ENCODE measurements at regions not wholly inside any gene's neighbourhood (a gene's known extent, or its start where the extent isn't known, plus 50 kb on each side); places are given as distances from the start of the nearest gene placed in this dataset.
A peak's percentile ranks its signal among the peaks of the same experiment; 100 is the strongest.

DNA sequence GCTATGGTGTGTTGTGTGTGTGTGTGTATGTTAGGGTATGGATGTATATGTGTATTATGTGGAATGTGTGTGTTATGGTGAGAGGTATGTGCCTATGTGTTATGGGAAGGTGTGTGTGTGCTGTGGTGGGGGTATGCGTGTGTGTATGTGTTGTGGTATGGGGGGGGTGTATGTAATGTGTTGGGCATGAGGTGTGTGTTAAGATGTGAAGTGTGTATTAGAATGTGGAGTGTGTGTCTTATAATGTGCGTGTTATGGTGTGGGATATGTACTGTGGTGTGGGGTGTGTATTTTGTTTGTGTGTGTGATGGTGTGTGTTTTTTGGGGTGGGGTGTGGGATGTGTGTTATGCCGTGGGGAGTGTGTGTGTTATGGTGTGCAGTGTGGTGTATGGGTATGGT is 242.5 kb downstream of the RHOU start:
- 98% methylated on average over 3 of the region's 3 CpGs for WGBS
- intact Hi-C loops (cut with DNase I): no loop called here
- Histone ChIP-seq H3K27me3 (replicated peaks; ENCODE audit: insufficient read depth) (no peaks in the 10 kb centered on the region), H3K27ac (no peak overlapping the region), H3K4me3 (no peak overlapping the region), H3K4me1 (replicated peaks) (no peaks in the 10 kb centered on the region), H3K9me3 (no peaks in the 10 kb centered on the region), H3K36me3 (no peaks in the 10 kb centered on the region)
- TF ChIP-seq POLR2AphosphoS5 (IDR thresholded peaks at IDR 0.05): no peak
- TF ChIP-seq POLR2A (IDR thresholded peaks at IDR 0.05): no peak
- TF ChIP-seq, protein P1, sequence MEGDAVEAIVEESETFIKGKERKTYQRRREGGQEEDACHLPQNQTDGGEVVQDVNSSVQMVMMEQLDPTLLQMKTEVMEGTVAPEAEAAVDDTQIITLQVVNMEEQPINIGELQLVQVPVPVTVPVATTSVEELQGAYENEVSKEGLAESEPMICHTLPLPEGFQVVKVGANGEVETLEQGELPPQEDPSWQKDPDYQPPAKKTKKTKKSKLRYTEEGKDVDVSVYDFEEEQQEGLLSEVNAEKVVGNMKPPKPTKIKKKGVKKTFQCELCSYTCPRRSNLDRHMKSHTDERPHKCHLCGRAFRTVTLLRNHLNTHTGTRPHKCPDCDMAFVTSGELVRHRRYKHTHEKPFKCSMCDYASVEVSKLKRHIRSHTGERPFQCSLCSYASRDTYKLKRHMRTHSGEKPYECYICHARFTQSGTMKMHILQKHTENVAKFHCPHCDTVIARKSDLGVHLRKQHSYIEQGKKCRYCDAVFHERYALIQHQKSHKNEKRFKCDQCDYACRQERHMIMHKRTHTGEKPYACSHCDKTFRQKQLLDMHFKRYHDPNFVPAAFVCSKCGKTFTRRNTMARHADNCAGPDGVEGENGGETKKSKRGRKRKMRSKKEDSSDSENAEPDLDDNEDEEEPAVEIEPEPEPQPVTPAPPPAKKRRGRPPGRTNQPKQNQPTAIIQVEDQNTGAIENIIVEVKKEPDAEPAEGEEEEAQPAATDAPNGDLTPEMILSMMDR (IDR thresholded peaks at IDR 0.05): no peak
- DNase-seq (ENCODE audit: low spot score): no peak

DNA sequence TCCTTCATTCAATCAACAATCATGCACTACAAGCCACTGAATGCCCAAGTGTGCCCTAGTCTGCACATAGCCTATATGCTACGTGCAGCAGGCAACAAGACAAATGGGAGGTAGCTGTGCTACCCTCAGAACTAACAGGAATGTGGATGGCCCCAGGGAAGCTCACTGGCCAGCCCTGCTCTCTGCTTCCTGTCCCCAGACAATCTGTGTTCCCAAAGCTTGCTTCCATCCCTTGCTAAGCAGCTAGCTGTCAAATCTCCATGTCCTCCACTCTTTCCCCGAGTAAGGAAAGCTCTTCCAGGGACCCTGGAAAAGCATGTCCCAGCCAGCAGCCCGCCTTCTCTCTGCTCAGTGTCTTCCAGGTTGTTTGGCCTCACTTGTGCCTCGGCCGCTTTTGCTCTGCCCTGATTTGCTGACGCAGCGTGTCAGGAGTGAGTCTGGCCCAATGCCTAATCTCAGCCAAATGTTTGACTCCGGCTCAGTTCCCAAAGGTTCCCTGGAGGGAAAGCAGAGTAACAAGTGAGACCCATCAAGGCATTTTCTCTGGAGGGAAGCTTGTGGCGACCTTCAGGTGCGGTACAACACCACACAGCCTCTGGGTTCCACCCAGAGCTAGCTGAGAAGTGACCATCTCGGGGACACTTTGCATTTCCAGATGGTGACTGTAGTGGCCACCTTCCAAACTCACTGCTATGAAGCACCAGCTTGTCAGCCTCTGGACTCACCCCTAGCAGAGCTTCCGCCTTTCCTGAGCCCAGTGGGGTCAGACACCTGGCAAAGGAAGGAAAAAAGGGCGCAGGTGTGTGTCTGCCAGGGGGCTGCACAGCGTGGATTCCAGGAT is 243.4 kb downstream of the RHOU start:
- DNase-seq (ENCODE audit: low spot score): peak; percentile 49
- H3K27me3 ChIP-seq (replicated peaks; ENCODE audit: insufficient read depth): no peaks in the 10 kb centered on the region
- no peaks in the 10 kb centered on the region for H3K36me3 ChIP-seq
- 47% methylated on average over 14 of the region's 14 CpGs for WGBS
- H3K9me3 ChIP-seq: no peaks in the 10 kb centered on the region
- no peak for TF ChIP-seq POLR2A (IDR thresholded peaks at IDR 0.05)
- TF ChIP-seq, protein P1 (IDR thresholded peaks at IDR 0.05): no peak
- TF ChIP-seq POLR2AphosphoS5 (IDR thresholded peaks at IDR 0.05): peak; percentile 62
- H3K27ac ChIP-seq: peak overlapping the region in 1 of 2 donors; percentile 47
- peaks cover 5% of the 10 kb centered on the region for H3K4me1 ChIP-seq (replicated peaks)
- intact Hi-C loops (cut with DNase I): no loop called here
- H3K4me3 ChIP-seq: no peak overlapping the region

DNA sequence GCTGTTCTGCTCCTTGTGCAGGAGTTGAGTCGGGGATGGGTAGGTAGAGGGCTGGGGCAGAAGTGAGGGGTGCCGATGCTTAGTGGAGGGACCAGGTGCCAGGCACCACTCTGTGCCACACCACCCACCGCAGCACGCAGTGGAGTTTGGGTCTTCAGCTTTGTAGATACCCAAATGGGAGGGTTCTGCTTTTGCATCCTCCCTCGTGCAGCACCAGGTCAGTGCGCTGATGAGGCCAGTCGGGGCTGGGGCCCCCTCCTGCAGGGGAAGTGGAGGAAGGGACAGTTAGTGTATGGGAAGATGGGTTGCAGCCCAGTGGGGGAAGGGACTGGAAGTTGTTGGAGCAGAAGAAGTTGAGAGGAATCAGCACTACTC is 244.0 kb downstream of the RHOU start:
- WGBS: 89% methylated on average over 7 of the region's 7 CpGs
- no peak for DNase-seq (ENCODE audit: low spot score)
- Histone ChIP-seq H3K9me3 (no peaks in the 10 kb centered on the region), H3K36me3 (no peaks in the 10 kb centered on the region), H3K27ac (no peak overlapping the region), H3K4me1 (replicated peaks) (peaks cover 5% of the 10 kb centered on the region), H3K4me3 (no peak overlapping the region), H3K27me3 (replicated peaks; ENCODE audit: insufficient read depth) (no peaks in the 10 kb centered on the region)
- intact Hi-C loops (cut with DNase I): no loop called here
- TF ChIP-seq, protein P1 (IDR thresholded peaks at IDR 0.05): no peak

DNA sequence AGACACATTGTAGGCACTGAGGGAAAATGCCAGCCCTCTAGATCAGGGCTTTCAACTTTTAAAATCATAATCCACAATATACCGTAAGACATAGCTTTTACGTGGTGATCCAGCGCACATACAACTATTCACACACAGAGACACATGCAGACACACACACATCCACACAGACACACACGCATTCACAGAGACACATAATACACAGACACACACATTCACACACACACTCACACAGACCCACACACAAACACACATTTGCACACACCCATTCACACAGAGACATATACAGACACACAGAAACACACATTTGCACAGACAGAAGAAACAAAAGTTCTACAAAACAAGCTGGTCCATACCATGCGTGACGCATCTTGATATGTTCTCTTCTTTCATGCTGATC is 244.5 kb downstream of the RHOU start:
- no peak for DNase-seq (ENCODE audit: low spot score)
- Histone ChIP-seq H3K27ac (no peak overlapping the region), H3K36me3 (no peaks in the 10 kb centered on the region), H3K27me3 (replicated peaks; ENCODE audit: insufficient read depth) (no peaks in the 10 kb centered on the region), H3K9me3 (no peaks in the 10 kb centered on the region), H3K4me3 (no peak overlapping the region), H3K4me1 (replicated peaks) (peaks cover 5% of the 10 kb centered on the region)
- 96% methylated on average over 6 of the region's 6 CpGs for WGBS
- intact Hi-C loops (cut with DNase I): no loop called here
- TF ChIP-seq, protein P1 (IDR thresholded peaks at IDR 0.05): no peak
- no peak for TF ChIP-seq POLR2A (IDR thresholded peaks at IDR 0.05)
- no peak for TF ChIP-seq POLR2AphosphoS5 (IDR thresholded peaks at IDR 0.05)

Data from prostate gland (tissue), 2 donors.